ENCODE measurements at regions not wholly inside any gene's neighbourhood (a gene's known extent, or its start where the extent isn't known, plus 50 kb on each side); places are given as distances from the start of the nearest gene placed in this dataset.

- intact Hi-C loops (cut with DNase I) = no loop called here
- H3K9me3 ChIP-seq = no peaks in the 10 kb centered on the region
- ATAC-seq = no peak
- no peak for TF ChIP-seq CTCF (IDR thresholded peaks at IDR 0.05)
- no peak for DNase-seq
- H3K36me3 ChIP-seq = no peaks in the 10 kb centered on the region
- H3K27ac ChIP-seq = no peak overlapping the region
- no peak overlapping the region for H3K4me3 ChIP-seq
- H3K4me1 ChIP-seq = no peaks in the 10 kb centered on the region
- H3K27me3 ChIP-seq = no peaks in the 10 kb centered on the region
Observed at GRCh38 chr1:199122532-199123311, 483.9 kb downstream of the PTPRC start.

GRCh38 chr1:199123615-199124014, 484.8 kb downstream of the PTPRC start:
- no peak for TF ChIP-seq CTCF (IDR thresholded peaks at IDR 0.05)
- no peak for ATAC-seq
- Histone ChIP-seq H3K9me3 (no peaks in the 10 kb centered on the region), H3K4me3 (no peak overlapping the region), H3K4me1 (no peaks in the 10 kb centered on the region), H3K27ac (no peak overlapping the region), H3K36me3 (no peaks in the 10 kb centered on the region), H3K27me3 (no peaks in the 10 kb centered on the region)
- intact Hi-C loops (cut with DNase I) = no loop called here
- DNase-seq = no peak

GRCh38 chr1:199124351-199124750, 485.5 kb downstream of the PTPRC start:
- H3K36me3 ChIP-seq = no peaks in the 10 kb centered on the region
- no peak overlapping the region for H3K4me3 ChIP-seq
- no peaks in the 10 kb centered on the region for H3K9me3 ChIP-seq
- H3K4me1 ChIP-seq = no peaks in the 10 kb centered on the region
- H3K27ac ChIP-seq = no peak overlapping the region
- ATAC-seq (no peak), DNase-seq (no peak)
- H3K27me3 ChIP-seq = no peaks in the 10 kb centered on the region
- TF ChIP-seq CTCF (IDR thresholded peaks at IDR 0.05) = no peak
- intact Hi-C loops (cut with DNase I) = no loop called here

- Histone ChIP-seq H3K36me3 (no peaks in the 10 kb centered on the region), H3K27me3 (no peaks in the 10 kb centered on the region), H3K9me3 (no peaks in the 10 kb centered on the region), H3K4me3 (no peak overlapping the region), H3K27ac (no peak overlapping the region), H3K4me1 (no peaks in the 10 kb centered on the region)
- no peak for TF ChIP-seq CTCF (IDR thresholded peaks at IDR 0.05)
- ATAC-seq (no peak), DNase-seq (no peak)
- intact Hi-C loops (cut with DNase I) = no loop called here
Observed at GRCh38 chr1:199129247-199129646, 490.4 kb downstream of the PTPRC start.

- Histone ChIP-seq H3K27ac (no peak overlapping the region), H3K9me3 (no peaks in the 10 kb centered on the region), H3K36me3 (no peaks in the 10 kb centered on the region), H3K4me3 (no peak overlapping the region), H3K27me3 (no peaks in the 10 kb centered on the region), H3K4me1 (no peaks in the 10 kb centered on the region)
- no peak for DNase-seq
- intact Hi-C loops (cut with DNase I) = no loop called here
- no peak for ATAC-seq
- TF ChIP-seq CTCF (IDR thresholded peaks at IDR 0.05) = no peak
Observed at GRCh38 chr1:199132006-199132405, 493.2 kb downstream of the PTPRC start.

- intact Hi-C loops (cut with DNase I) = no loop called here
- TF ChIP-seq CTCF (IDR thresholded peaks at IDR 0.05) = no peak
- H3K9me3 ChIP-seq = no peaks in the 10 kb centered on the region
- no peaks in the 10 kb centered on the region for H3K27me3 ChIP-seq
- no peaks in the 10 kb centered on the region for H3K36me3 ChIP-seq
- ATAC-seq (no peak), DNase-seq (no peak)
- H3K4me1 ChIP-seq = no peaks in the 10 kb centered on the region
- no peak overlapping the region for H3K27ac ChIP-seq
- H3K4me3 ChIP-seq = no peak overlapping the region
Observed at GRCh38 chr1:199135901-199136300, 497.1 kb downstream of the PTPRC start.

Data from upper lobe of right lung (tissue), 1 donor.